ENCODE measurements at regions not wholly inside any gene's neighbourhood (a gene's known extent, or its start where the extent isn't known, plus 50 kb on each side); places are given as distances from the start of the nearest gene placed in this dataset.

DNA sequence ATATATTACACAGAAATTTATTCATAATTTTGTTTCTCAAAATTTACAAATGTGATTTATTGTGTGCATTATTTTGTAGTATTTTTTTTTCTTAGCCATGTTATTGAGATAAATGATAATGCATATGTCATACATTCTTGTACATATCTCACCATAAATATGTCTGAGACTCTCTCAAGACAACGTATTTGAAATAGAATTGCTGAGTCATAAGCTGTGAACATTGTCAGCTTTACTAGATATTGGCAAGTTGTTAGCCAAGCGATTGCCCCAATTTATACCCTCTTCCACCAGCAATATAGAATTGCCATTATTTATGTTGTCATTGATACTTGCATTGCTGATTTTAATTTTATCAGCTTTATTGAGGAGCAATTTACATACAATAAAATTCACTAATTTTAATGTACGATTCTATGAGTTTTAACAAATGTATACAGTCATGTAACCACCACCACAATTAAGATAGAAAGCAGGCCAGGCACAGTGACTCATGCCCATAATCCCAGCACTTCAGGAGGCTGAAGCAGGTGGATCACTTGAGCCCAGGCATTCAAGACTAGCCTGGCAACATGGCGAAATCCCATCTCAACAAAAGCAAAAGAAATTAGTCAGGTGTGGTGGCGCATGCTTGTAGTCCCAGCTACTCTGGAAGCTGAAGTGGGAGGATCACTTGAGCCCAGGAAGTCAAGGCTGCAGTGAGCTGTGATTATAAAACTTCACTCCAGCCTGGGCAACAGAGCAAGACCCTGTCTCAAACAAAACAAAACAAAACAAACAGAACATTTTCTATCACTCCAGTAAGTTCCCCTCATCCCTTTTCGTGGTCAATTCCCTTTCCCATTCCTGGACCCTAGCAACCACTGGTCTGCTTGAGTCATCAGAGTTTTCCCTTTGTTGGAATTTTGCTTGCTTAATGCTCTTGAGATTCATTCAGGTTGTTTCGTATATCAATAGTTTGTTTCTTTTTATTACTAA lies 373.1 kb downstream of the MFSD1 start:
- DNase-seq = no peak

DNA sequence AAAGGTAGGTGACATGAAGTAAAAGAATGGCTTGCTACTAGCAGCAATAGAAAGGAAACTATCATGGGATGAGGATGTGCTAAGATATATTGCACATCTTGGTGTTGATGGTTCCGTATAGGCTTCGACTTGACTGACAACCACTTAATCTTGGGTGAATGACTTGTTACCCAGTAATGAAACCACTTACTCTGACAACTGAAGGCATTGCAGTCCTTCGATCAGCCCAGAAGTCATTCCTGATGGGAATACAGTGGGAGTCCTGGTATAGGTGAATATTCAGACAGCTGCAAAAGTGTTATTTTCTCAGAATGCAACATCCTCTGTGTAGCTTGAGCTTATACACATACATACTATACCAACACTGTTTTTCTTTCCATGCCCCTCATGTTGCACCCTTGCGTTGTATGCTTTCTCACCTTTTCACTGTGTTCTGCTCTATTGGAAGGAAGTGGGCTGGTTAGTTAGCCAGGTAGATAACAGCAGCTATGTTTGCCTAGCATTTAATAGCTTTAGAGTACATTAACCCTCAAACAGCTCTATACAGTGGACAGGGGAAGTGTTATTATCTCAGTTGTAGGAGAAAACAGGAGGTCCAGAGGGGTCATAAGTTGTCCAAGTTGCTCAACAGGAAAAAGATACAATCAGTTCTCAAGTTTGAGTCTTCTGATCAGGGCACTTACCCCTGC lies 376.5 kb downstream of the MFSD1 start:
- DNase-seq = no peak

- no peak for DNase-seq
These were observed 381.1 kb downstream of the MFSD1 start for GRCh38 chr3:159182961-159183360.

DNA sequence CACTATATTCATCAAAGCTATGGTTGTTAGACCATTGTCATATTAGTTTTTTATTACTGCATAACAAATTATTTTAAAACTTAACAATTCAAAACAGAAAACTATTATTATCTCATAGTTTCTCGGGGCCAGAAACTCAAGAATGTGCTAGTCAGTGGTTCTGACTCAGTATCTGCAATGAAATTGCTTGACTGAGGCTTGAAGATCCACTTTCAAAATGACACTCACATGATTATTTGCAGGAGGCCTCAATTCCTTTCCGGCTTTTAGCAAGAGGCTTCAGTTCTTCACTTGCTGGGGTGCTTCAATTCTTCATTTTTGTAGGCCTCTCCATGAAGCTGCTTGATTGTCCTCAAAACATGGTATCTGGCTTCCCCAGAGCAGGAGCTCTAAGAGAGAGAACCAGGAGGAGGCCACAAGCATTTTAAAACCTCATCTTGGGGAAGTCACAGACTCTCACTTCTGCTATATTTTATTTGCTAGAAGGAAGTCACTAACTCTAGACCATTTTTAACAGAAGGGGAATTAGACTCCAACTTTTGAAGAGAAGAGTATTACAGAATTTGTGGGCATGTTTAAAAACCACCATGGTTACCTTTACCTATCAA lies 383.7 kb downstream of the MFSD1 start:
- no peak for DNase-seq

GRCh38 chr3:159186581-159186980 lies 384.7 kb downstream of the MFSD1 start:
- DNase-seq = no peak

- no peak for DNase-seq
These were observed 385.4 kb downstream of the MFSD1 start for GRCh38 chr3:159187232-159187631.

DNA sequence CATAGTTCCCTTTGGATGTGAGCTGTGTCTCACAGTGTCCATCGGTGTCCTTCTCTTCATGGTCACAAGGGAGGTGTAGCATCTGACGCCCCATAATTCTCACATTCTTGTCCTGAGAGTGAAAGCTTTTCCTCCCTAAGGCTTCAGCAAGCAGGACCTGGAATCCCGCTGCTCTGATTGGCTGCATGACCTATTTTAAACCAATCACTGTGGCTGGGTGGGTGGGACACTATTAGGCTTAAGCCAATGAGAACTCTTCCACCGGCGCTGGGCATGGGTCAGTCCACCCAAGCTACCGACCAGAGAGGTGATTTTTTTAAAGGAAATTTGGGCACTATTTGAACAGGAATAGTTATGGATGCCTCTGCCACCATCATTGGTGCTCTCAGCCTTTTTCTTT lies 385.9 kb downstream of the MFSD1 start:
- no peak for DNase-seq

DNA sequence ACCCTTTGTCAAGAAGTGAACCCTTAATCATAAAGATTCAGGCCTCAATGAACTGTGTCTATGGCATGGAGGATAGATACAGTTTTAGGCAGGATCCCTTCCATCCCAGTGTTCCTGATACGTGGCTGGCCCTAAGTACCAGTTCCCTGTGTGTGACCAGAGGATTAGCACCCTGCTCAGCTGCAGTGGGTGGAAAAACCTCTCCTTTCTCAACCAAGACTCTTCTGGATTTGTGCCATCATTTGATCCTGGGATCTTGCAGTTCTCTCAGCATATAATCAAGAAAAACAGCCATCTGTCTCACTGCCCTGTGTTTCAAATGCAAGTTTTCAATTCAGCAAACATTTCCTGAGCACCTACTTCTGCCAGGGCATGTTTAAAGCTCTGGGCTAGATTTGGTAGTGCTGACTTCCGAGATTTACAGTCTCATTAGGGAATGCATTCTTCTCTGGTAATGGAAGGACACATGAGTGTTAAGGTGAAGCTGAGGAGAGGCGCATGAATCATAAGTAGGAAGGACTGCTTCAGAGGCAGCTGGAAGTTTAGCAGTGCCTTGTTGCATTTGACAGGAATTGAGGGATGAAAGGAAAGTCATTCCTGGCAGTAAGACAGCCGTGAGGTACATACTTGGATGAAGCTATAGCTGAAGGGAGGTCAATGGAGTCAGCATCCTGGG lies 388.3 kb downstream of the MFSD1 start:
- DNase-seq = no peak

DNA sequence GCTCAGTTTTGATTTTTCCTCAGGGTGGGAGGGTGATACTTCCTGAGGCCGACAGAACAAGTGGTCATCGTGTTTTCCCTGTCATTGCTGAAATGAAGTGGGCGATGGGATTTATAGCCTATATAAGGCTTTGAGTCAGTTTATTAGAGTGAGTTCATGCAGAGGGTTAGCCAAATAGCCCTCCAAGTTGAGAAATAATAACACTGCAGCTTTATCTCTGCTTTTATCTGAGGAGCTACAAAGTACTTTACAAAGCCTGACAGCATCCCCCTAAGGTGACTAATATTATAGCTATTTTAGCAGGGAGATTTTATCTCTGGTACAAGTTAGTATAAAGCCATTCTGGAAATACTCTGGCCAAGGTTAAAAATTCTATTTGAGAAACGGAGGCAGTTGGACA lies 389.6 kb downstream of the MFSD1 start:
- DNase-seq = no peak

DNA sequence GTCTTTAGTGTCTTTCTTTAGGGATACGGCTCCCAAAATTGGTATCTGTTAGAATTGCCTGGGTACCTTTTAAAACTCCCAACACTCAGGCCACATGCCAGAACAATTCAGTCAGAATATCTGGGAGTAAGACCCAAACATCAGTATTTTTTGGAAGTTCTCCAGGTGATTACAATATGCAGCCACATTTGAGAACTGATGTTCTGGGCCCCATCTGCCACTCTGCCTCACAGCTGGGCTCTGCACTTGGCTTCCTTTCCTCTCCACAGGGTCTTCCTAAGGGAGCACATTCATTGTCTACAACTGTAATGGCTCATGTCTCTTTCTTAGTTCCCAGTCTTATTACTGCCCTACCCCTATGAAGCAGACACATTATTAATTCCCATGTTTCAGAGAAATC lies 394.5 kb downstream of the MFSD1 start:
- no peak for DNase-seq

GRCh38 chr3:159200176-159200575 lies 398.3 kb downstream of the MFSD1 start:
- DNase-seq = no peak

GRCh38 chr3:159208050-159208449 lies 406.2 kb downstream of the MFSD1 start:
- no peak for DNase-seq

DNA sequence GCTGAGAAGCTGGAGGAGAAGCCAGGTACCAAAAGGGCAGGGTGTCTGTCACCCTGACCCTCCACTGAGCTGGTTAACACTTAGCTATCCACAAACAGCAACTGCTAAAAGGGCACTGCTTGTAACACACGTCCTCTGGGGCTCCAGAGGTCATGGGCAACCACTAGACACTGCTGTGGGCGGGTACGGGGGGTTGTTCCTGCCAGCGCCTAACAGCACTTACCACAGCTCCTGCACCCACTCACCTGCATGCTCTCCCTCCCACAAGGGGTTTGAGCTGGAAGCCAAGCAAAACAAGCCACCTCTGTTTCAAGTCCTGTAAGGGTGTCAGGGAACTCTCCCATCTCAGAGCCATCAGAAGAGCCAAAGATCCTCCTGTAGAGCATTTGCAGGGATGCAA lies 407.6 kb downstream of the MFSD1 start:
- DNase-seq = no peak

- DNase-seq = no peak
These were observed 408.5 kb downstream of the MFSD1 start for GRCh38 chr3:159210336-159210735.

GRCh38 chr3:159216311-159216710 lies 414.5 kb downstream of the MFSD1 start:
- no peak for DNase-seq

DNA sequence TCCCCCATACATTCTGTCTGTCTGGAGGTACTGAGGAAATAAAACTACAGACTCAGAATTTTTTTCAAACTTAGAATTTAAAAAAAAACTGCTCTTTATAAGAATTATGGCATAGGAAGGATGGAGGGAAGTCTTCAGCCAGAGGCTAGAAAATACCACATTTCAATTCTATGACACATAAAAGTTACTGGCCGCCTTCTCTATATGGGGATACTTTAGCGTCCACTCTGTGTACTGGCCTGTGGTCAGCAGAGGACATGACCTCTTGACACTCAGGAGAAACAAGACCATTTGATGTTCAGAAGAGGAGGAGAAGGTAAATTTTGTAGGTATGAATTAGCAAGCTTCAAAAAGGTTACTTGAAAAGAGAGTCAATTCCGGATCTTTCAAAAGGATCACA lies 417.4 kb downstream of the MFSD1 start:
- no peak for DNase-seq

GRCh38 chr3:159221335-159221734 lies 419.5 kb downstream of the MFSD1 start:
- no peak for DNase-seq

- no peak for DNase-seq
These were observed 427.3 kb downstream of the MFSD1 start for GRCh38 chr3:159229116-159229680.

GRCh38 chr3:159232966-159233365 lies 431.1 kb downstream of the MFSD1 start:
- no peak for DNase-seq

GRCh38 chr3:159233734-159234133 lies 431.9 kb downstream of the MFSD1 start:
- DNase-seq = no peak

DNA sequence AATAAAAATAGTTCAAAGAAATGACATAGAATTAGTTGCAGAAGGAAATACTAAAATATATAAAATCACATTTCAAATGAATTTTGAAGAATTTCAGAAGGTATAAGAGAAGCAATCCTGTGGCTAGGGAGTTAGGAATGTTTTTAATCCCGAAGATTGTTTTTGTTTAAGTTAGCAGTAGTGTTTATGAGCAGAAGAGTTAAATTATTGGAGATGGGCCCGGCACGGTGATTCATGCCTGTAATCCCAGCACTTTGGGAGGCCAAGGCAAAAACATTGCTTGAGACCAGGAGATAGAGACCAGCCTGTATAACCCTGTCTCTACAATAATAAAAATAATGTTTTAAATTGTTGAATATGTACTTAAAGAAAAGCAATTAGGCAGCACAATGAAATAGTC lies 432.5 kb downstream of the MFSD1 start:
- DNase-seq = no peak

GRCh38 chr3:159236321-159236720 lies 434.5 kb downstream of the MFSD1 start:
- no peak for DNase-seq

- DNase-seq = no peak
These were observed 435.4 kb downstream of the MFSD1 start for GRCh38 chr3:159237226-159237625.
